Psoas muscle (tissue), 7 donors: ENCODE measurements at regions not wholly inside any gene's neighbourhood (a gene's known extent, or its start where the extent isn't known, plus 50 kb on each side); places are given as distances from the start of the nearest gene placed in this dataset.

Source experiments
- ATAC-seq, 4 donors: fragments of 200-7000 bp; cut with Tn5 transposase; one replicate each; pipeline ENCODE4 v1.9.1; 2020; ENCODE audit warnings: moderate library complexity in 3 of 4, mild to moderate bottlenecking in 2 of 4
- DNase-seq, 2 donors: peaks; one replicate each; pipeline ENCODE4 v3.0.0-alpha.2; 2020
- H3K27ac ChIP-seq: fragments of 200-600 bp; one replicate; pipeline ENCODE4 v1.8.0; 2022
- H3K27me3 ChIP-seq, 3 donors: fragments of 200-600 bp in 1 of 3; one replicate each; pipeline versions ENCODE4 v1.6.1 to v1.8.0; 2013 to 2022; ENCODE audit warnings: low read length in 2 of 3, mild to moderate bottlenecking in 2 of 3, moderate library complexity in 1 of 3; ENCODE audit not compliant: insufficient read depth in 3 of 3
- H3K36me3 ChIP-seq, 2 donors: fragments of 200-600 bp in 1 of 2; one replicate each; pipeline versions ENCODE4 v1.6.1 to v1.8.0; 2013 to 2022; ENCODE audit warnings: low read depth in 1 of 2, mild to moderate bottlenecking in 1 of 2, moderate library complexity in 1 of 2; ENCODE audit not compliant: insufficient read depth in 1 of 2
- H3K4me1 ChIP-seq: fragments of 200-600 bp; one replicate; pipeline ENCODE4 v1.8.0; 2022
- H3K4me3 ChIP-seq: fragments of 200-600 bp; one replicate; pipeline ENCODE4 v1.8.0; 2022; ENCODE audit warnings: mild to moderate bottlenecking
- H3K9me3 ChIP-seq: fragments of 200-600 bp; one replicate; pipeline ENCODE4 v1.8.0; 2022
- WGBS, 3 donors: extraction: QIAGEN DNeasy Blood & Tissue Kit; methylation state at CpG; one replicate each; pipeline versions ENCODE4 v1.1.6 to v1.1.7; 2013; 5-methylcytosine and 5-hydroxymethylcytosine counted together
- intact Hi-C, 2 donors: fragments of 100-400 bp; cut with DNase I; formaldehyde crosslinking; loops; one replicate each; pipeline versions ENCODE4 v1.11.0 to v1.14.2; 2022
- TF ChIP-seq, protein P1 (sequence below): fragments of 200-600 bp; IDR thresholded peaks from one replicate; pipeline ENCODE4 v1.8.0; 2022; ENCODE audit warnings: antibody characterized with exemption
- donor health status: healthy with polysubstance abuse.
- donor health status: DM: no; HTN: no; CAD: no; lungs with moderate emphysema.
- donor health status: Bipolar disorder and iron deficiency.
- donor health status: healthy.
- donor health status: DM: yes; HTN: yes; CAD: no.
- donor health status: DM: no; HTN: no; CAD: no.
- donor health status: DM: yes; HTN: yes; CAD: no.

- WGBS, 3 donors, result 92 to 93% (median 93%) methylated on average over 3 of the region's 3 CpGs
- Histone ChIP-seq H3K4me1 (no peaks in the 10 kb centered on the region), H3K9me3 (no peaks in the 10 kb centered on the region), H3K27ac (no peak overlapping the region), H3K4me3 (no peak overlapping the region), H3K36me3 (no peaks in the 10 kb centered on the region), H3K27me3 (no peaks in the 10 kb centered on the region)
- no peak for DNase-seq
- ATAC-seq, result no peak
- TF ChIP-seq, protein P1, sequence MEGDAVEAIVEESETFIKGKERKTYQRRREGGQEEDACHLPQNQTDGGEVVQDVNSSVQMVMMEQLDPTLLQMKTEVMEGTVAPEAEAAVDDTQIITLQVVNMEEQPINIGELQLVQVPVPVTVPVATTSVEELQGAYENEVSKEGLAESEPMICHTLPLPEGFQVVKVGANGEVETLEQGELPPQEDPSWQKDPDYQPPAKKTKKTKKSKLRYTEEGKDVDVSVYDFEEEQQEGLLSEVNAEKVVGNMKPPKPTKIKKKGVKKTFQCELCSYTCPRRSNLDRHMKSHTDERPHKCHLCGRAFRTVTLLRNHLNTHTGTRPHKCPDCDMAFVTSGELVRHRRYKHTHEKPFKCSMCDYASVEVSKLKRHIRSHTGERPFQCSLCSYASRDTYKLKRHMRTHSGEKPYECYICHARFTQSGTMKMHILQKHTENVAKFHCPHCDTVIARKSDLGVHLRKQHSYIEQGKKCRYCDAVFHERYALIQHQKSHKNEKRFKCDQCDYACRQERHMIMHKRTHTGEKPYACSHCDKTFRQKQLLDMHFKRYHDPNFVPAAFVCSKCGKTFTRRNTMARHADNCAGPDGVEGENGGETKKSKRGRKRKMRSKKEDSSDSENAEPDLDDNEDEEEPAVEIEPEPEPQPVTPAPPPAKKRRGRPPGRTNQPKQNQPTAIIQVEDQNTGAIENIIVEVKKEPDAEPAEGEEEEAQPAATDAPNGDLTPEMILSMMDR, result no peak
- intact Hi-C loops, result no loop called here
Observed at GRCh38 chr1:221188458-221188857, 309.2 kb downstream of the HLX start.

DNA sequence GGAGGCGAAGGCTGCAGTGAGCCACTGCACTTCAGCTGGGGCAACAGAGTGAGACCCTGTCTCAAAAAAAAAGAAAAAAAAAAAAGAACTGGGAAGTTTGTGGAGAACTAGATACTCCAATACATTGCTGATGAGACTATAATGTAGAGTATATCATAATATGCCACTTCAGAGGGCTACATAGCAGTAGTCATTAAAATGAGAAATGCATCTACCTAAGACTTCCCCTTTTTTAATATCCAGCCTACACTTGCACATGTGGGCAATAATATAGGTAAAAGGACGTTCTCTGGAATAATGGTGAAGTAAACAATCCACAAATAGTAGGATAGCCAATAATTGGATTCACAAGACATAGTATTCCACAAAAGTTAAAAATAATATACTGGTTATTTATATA lies 311.0 kb downstream of the HLX start:
- Histone ChIP-seq H3K9me3 (no peaks in the 10 kb centered on the region), H3K4me1 (no peaks in the 10 kb centered on the region), H3K27ac (no peak overlapping the region), H3K27me3 (no peaks in the 10 kb centered on the region), H3K4me3 (no peak overlapping the region), H3K36me3 (no peaks in the 10 kb centered on the region)
- 84 to 90% (median 87%) methylated on average over 2 of the region's 2 CpGs for WGBS, 3 donors
- DNase-seq, result no peak
- intact Hi-C loops, result no loop called here
- no peak for ATAC-seq
- TF ChIP-seq, protein P1, result no peak

GRCh38 chr1:221192055-221192454 lies 312.8 kb downstream of the HLX start:
- 84 to 88% (median 85%) methylated on average over 1 of the region's 1 CpG for WGBS, 3 donors
- no peaks in the 10 kb centered on the region for H3K4me1 ChIP-seq
- H3K9me3 ChIP-seq, result no peaks in the 10 kb centered on the region
- no peak for ATAC-seq
- DNase-seq, result no peak
- TF ChIP-seq, protein P1, result no peak
- intact Hi-C loops, result no loop called here
- H3K27ac ChIP-seq, result no peak overlapping the region
- no peaks in the 10 kb centered on the region for H3K36me3 ChIP-seq
- H3K4me3 ChIP-seq, result no peak overlapping the region
- H3K27me3 ChIP-seq, result no peaks in the 10 kb centered on the region

DNA sequence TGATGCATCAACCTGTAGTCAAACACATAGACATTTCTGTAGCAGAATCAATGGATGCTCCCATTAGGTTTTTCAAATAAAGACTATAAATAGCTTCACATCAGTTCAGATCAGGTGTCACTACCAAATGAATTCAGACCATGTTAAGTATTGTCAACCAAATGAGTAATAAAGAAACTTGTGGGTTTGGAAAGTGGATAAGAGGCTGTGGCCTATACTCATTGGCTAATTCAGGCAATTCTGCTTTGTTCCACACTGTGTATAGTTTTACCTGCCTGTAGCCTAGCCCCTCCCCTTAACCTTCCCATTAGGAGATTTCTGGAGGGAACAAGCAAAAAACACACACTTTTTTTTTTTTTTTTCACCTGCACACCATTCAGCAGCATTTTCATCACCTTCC lies 321.2 kb downstream of the HLX start:
- H3K27ac ChIP-seq, result no peak overlapping the region
- H3K9me3 ChIP-seq, result no peaks in the 10 kb centered on the region
- no peak for ATAC-seq
- no peaks in the 10 kb centered on the region for H3K36me3 ChIP-seq
- TF ChIP-seq, protein P1, result no peak
- no peaks in the 10 kb centered on the region for H3K27me3 ChIP-seq
- H3K4me3 ChIP-seq, result no peak overlapping the region
- intact Hi-C loops, result loop anchor here (5.0 kb wide), 2 partner anchors 293 to 328 kb away; no protein-coding TSS in a partner anchor
- no peak for DNase-seq
- peaks cover 6% of the 10 kb centered on the region for H3K4me1 ChIP-seq

DNA sequence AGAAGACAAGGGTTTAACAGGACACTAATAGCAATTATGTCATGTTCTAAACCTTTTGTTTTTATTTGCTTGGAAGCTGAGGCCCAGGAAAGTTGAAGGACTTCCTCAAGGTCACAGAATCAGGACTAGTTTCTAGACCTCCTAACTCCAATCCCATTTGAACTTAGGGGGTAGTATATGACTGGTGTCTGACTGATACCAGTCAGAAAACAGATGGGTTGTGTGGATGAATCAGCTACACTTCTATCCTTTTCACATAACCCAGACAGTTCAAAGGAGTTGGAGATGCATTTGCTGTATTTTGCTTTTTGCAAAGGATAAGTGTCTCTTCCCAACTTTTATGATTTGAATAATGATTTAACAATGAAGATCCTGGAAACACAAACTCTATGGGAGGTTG lies 322.5 kb downstream of the HLX start:
- intact Hi-C loops, result loop anchor here (5.0 kb wide), 2 partner anchors 294 to 329 kb away; no protein-coding TSS in a partner anchor
- Histone ChIP-seq H3K4me1 (peaks cover 6% of the 10 kb centered on the region), H3K9me3 (no peaks in the 10 kb centered on the region), H3K27ac (no peak overlapping the region), H3K27me3 (no peaks in the 10 kb centered on the region), H3K4me3 (no peak overlapping the region), H3K36me3 (no peaks in the 10 kb centered on the region)
- no peak for DNase-seq
- TF ChIP-seq, protein P1, result no peak
- ATAC-seq, result no peak
